ENCODE measurements at regions not wholly inside any gene's neighbourhood (a gene's known extent, or its start where the extent isn't known, plus 50 kb on each side); places are given as distances from the start of the nearest gene placed in this dataset.

DNA sequence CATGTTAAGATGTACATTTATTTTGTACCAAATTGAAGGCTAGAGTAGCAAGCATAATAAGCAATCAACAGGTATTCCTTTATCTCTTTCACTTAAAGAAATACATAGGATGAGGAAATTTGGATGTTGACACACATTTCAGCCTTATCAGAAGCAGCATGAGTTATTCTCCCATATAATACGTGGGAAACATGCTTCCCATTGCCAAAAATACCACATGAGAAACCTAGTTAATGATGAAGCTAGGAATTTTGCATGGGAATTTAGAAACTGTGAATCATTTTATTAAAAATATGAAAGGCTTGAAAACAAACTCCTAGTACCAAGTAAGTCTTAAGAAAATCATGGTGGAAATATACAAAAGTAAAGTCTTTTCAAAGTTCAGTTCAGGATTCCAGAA, 751.8 kb downstream of the TSN start:
- no peaks in the 10 kb centered on the region for H3K27me3 ChIP-seq (ENCODE audit: insufficient read depth, poor library complexity, severe bottlenecking)
- H3K27ac ChIP-seq (replicated peaks) = no peak overlapping the region
- DNase-seq (ENCODE audit: low read depth in 1 of 2, low spot score in 1 of 2) = no peak
- TF ChIP-seq, protein P1, sequence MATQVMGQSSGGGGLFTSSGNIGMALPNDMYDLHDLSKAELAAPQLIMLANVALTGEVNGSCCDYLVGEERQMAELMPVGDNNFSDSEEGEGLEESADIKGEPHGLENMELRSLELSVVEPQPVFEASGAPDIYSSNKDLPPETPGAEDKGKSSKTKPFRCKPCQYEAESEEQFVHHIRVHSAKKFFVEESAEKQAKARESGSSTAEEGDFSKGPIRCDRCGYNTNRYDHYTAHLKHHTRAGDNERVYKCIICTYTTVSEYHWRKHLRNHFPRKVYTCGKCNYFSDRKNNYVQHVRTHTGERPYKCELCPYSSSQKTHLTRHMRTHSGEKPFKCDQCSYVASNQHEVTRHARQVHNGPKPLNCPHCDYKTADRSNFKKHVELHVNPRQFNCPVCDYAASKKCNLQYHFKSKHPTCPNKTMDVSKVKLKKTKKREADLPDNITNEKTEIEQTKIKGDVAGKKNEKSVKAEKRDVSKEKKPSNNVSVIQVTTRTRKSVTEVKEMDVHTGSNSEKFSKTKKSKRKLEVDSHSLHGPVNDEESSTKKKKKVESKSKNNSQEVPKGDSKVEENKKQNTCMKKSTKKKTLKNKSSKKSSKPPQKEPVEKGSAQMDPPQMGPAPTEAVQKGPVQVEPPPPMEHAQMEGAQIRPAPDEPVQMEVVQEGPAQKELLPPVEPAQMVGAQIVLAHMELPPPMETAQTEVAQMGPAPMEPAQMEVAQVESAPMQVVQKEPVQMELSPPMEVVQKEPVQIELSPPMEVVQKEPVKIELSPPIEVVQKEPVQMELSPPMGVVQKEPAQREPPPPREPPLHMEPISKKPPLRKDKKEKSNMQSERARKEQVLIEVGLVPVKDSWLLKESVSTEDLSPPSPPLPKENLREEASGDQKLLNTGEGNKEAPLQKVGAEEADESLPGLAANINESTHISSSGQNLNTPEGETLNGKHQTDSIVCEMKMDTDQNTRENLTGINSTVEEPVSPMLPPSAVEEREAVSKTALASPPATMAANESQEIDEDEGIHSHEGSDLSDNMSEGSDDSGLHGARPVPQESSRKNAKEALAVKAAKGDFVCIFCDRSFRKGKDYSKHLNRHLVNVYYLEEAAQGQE (IDR thresholded peaks at IDR 0.05; ENCODE audit: insufficient replicate concordance, low read depth) = no peak
- no peak for TF ChIP-seq SPI1 (IDR thresholded peaks at IDR 0.05; ENCODE audit: borderline replicate concordance, low read depth)
- TF ChIP-seq POLR2AphosphoS5 (IDR thresholded peaks at IDR 0.05; ENCODE audit: low read depth) = no peak
- TF ChIP-seq, protein P2, sequence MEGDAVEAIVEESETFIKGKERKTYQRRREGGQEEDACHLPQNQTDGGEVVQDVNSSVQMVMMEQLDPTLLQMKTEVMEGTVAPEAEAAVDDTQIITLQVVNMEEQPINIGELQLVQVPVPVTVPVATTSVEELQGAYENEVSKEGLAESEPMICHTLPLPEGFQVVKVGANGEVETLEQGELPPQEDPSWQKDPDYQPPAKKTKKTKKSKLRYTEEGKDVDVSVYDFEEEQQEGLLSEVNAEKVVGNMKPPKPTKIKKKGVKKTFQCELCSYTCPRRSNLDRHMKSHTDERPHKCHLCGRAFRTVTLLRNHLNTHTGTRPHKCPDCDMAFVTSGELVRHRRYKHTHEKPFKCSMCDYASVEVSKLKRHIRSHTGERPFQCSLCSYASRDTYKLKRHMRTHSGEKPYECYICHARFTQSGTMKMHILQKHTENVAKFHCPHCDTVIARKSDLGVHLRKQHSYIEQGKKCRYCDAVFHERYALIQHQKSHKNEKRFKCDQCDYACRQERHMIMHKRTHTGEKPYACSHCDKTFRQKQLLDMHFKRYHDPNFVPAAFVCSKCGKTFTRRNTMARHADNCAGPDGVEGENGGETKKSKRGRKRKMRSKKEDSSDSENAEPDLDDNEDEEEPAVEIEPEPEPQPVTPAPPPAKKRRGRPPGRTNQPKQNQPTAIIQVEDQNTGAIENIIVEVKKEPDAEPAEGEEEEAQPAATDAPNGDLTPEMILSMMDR (IDR thresholded peaks at IDR 0.05; ENCODE audit: insufficient read depth, low read length) = no peak
- no peak for TF ChIP-seq GABPA (IDR thresholded peaks at IDR 0.05; ENCODE audit: low read depth)
- H3K4me3 ChIP-seq (replicated peaks; ENCODE audit: insufficient read depth, low read length) = no peak overlapping the region

DNA sequence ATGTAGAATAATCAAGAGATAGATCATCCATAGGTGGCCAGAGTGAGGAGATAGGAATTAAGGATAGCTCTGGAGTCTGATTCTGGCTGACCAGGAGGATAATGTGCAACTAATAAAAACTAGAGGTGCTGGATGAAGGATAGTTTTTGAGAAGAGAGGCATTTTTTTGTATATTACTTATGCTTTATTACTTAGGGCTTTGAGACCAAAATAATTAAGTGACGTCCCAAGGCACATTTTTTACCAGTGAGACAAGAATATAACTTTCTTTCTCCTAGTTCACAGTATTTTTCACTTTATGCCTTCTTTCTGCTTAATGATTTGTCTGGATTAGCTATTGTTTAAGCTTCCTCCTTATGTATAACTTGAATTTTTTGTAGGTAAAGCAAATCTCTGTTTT, 756.6 kb downstream of the TSN start:
- Histone ChIP-seq H3K27ac (replicated peaks) (no peak overlapping the region), H3K4me3 (replicated peaks; ENCODE audit: insufficient read depth, low read length) (no peak overlapping the region), H3K27me3 (ENCODE audit: insufficient read depth, poor library complexity, severe bottlenecking) (no peaks in the 10 kb centered on the region)
- TF ChIP-seq SPI1 (IDR thresholded peaks at IDR 0.05; ENCODE audit: borderline replicate concordance, low read depth) (no peak), POLR2AphosphoS5 (IDR thresholded peaks at IDR 0.05; ENCODE audit: low read depth) (no peak), GABPA (IDR thresholded peaks at IDR 0.05; ENCODE audit: low read depth) (no peak)
- TF ChIP-seq, protein P2 (IDR thresholded peaks at IDR 0.05; ENCODE audit: insufficient read depth, low read length) = no peak
- TF ChIP-seq, protein P1 (IDR thresholded peaks at IDR 0.05; ENCODE audit: insufficient replicate concordance, low read depth) = no peak
- DNase-seq (ENCODE audit: low read depth in 1 of 2, low spot score in 1 of 2) = no peak

DNA sequence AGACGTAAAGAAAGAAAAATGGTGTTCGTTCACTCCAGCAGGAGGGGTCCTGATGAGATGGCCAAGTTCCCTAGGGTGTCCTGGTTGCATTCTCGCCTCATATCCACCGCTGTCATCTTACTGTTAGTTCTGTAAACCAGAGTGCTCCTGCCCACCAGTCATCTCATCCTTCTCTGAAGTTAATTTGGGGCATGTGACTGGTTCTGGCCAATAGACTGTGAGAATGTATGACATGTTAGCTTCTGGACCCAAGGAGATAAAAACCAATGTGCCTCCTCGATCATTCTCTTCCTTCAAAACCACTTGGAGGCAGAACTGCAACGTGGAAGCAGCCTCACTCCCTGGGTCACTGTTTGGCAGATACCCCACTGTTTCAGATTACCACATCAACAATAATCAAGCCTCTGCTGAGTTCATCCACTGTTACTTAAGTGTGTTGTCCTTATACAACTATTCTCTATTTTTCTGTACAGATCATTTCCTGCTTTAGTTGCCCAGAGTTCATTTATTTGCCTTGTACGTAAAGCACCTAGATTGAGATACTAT, 759.1 kb downstream of the TSN start:
- H3K27me3 ChIP-seq (ENCODE audit: insufficient read depth, poor library complexity, severe bottlenecking) = no peaks in the 10 kb centered on the region
- TF ChIP-seq, protein P1 (IDR thresholded peaks at IDR 0.05; ENCODE audit: insufficient replicate concordance, low read depth) = no peak
- no peak for TF ChIP-seq POLR2AphosphoS5 (IDR thresholded peaks at IDR 0.05; ENCODE audit: low read depth)
- no peak for TF ChIP-seq GABPA (IDR thresholded peaks at IDR 0.05; ENCODE audit: low read depth)
- TF ChIP-seq, protein P2 (IDR thresholded peaks at IDR 0.05; ENCODE audit: insufficient read depth, low read length) = no peak
- TF ChIP-seq SPI1 (IDR thresholded peaks at IDR 0.05; ENCODE audit: borderline replicate concordance, low read depth) = no peak
- H3K27ac ChIP-seq (replicated peaks) = no peak overlapping the region
- H3K4me3 ChIP-seq (replicated peaks; ENCODE audit: insufficient read depth, low read length) = no peak overlapping the region
- DNase-seq (ENCODE audit: low read depth in 1 of 2, low spot score in 1 of 2) = no peak

All from HL-60 (cell line).